Neuronal stem cell (in vitro differentiated cells): ENCODE measurements at regions not wholly inside any gene's neighbourhood (a gene's known extent, or its start where the extent isn't known, plus 50 kb on each side); places are given as distances from the start of the nearest gene placed in this dataset.

Experiments used
- DNase-seq: peaks from one replicate; pipeline ENCODE4 v3.0.0-alpha.2; 2013; ENCODE audit warnings: low spot score
- H2AFZ ChIP-seq: one replicate; pipeline ENCODE4 v1.6.1; 2013; ENCODE audit warnings: mild to moderate bottlenecking, low read length, inconsistent platforms
- H2AK5ac ChIP-seq: 2 replicates; pipeline ENCODE4 v1.6.1; 2013; ENCODE audit warnings: low read depth, mild to moderate bottlenecking, inconsistent platforms, low read length, moderate library complexity, mixed read lengths
- H2BK120ac ChIP-seq: 2 replicates; pipeline ENCODE4 v1.6.1; 2013; ENCODE audit warnings: low read depth, mild to moderate bottlenecking, inconsistent platforms, low read length, moderate library complexity, mixed read lengths
- H2BK12ac ChIP-seq: one replicate; pipeline ENCODE4 v1.6.1; 2013; ENCODE audit warnings: low read length, inconsistent platforms
- H2BK15ac ChIP-seq: 2 replicates; pipeline ENCODE4 v1.6.1; 2013; ENCODE audit warnings: mild to moderate bottlenecking, low read length, inconsistent platforms, mixed read lengths
- H2BK5ac ChIP-seq: one replicate; pipeline ENCODE4 v1.6.1; 2013; ENCODE audit warnings: inconsistent platforms, mild to moderate bottlenecking, low read length, moderate library complexity
- H3K14ac ChIP-seq: one replicate; pipeline ENCODE4 v1.6.1; 2013; ENCODE audit warnings: low read length, inconsistent platforms
- H3K18ac ChIP-seq: 2 replicates; pipeline ENCODE4 v1.6.1; 2013; ENCODE audit warnings: low read length, inconsistent platforms
- H3K23ac ChIP-seq: 2 replicates; pipeline ENCODE4 v1.6.1; 2013; ENCODE audit warnings: low read depth, mild to moderate bottlenecking, mixed read lengths, low read length, inconsistent platforms; ENCODE audit not compliant: poor library complexity
- H3K27ac ChIP-seq: replicated peaks from 3 replicates; pipeline ENCODE4 v1.5.1; 2013; ENCODE audit warnings: low read length, inconsistent platforms
- H3K27me3 ChIP-seq, 3 experiments: 2 replicates each; pipeline ENCODE4 v1.6.1; 2013; ENCODE audit warnings: low read length in 3 of 3, mild to moderate bottlenecking in 2 of 3, inconsistent platforms in 1 of 3, low read depth in 1 of 3, mixed read lengths in 1 of 3, moderate library complexity in 1 of 3; ENCODE audit not compliant: control insufficient read depth in 3 of 3, insufficient read depth in 3 of 3
- H3K36me3 ChIP-seq, 2 donors: replicated peaks in 1 of 2; 2 replicates each; pipeline ENCODE4 v1.6.1; 2013; ENCODE audit warnings: low read length in 2 of 2; ENCODE audit not compliant: control insufficient read depth in 2 of 2, insufficient read depth in 2 of 2
- H3K4ac ChIP-seq: 2 replicates; pipeline ENCODE4 v1.6.1; 2013; ENCODE audit warnings: inconsistent platforms, mild to moderate bottlenecking, low read length, moderate library complexity
- H3K4me1 ChIP-seq, 2 donors: 1 replicate in 1 of 2; 2 replicates in 1 of 2; pipeline ENCODE4 v1.6.1; 2013; ENCODE audit warnings: low read length in 2 of 2, low read depth in 1 of 2; ENCODE audit not compliant: control insufficient read depth in 2 of 2, insufficient read depth in 1 of 2
- H3K4me2 ChIP-seq: one replicate; pipeline ENCODE4 v1.6.1; 2013; ENCODE audit warnings: mild to moderate bottlenecking, low read length, inconsistent platforms; ENCODE audit not compliant: insufficient read depth, poor library complexity, severe bottlenecking
- H3K4me3 ChIP-seq, 2 donors: 2 replicates each; pipeline ENCODE4 v1.5.1; 2013; ENCODE audit warnings: low read length in 2 of 2, mild to moderate bottlenecking in 2 of 2, inconsistent platforms in 1 of 2, moderate library complexity in 1 of 2
- H3K79me1 ChIP-seq: one replicate; pipeline ENCODE4 v1.6.1; 2013; ENCODE audit warnings: low read depth, mild to moderate bottlenecking, inconsistent platforms, low read length, moderate library complexity
- H3K9ac ChIP-seq: one replicate; pipeline ENCODE4 v1.6.1; 2013; ENCODE audit warnings: mild to moderate bottlenecking, low read depth, low read length, inconsistent platforms; ENCODE audit not compliant: poor library complexity
- H3K9me3 ChIP-seq, 2 donors: replicated peaks in 1 of 2; 2 replicates each; pipeline versions ENCODE3 to v1.6.1; 2013; ENCODE audit warnings: low read length in 2 of 2, mild to moderate bottlenecking in 2 of 2, inconsistent platforms in 1 of 2, low read depth in 1 of 2, mixed read lengths in 1 of 2, moderate library complexity in 1 of 2; ENCODE audit not compliant: control insufficient read depth in 2 of 2, insufficient read depth in 1 of 2
- H4K8ac ChIP-seq: one replicate; pipeline ENCODE4 v1.6.1; 2013; ENCODE audit warnings: low read depth, mild to moderate bottlenecking, inconsistent platforms, low read length, moderate library complexity
- H4K91ac ChIP-seq: one replicate; pipeline ENCODE4 v1.6.1; 2013; ENCODE audit warnings: low read length, low read depth, mild to moderate bottlenecking, inconsistent platforms; ENCODE audit not compliant: poor library complexity
- WGBS, 2 donors: extraction: QIAGEN DNeasy Blood & Tissue Kit; methylation state at CpG; one replicate each; pipeline ENCODE4 v1.1.7; 2013; ENCODE audit warnings: missing lambda C conversion rate in 2 of 2, mixed read lengths in 1 of 2; ENCODE audit not compliant: insufficient read length in 2 of 2, insufficient replicate concordance in 1 of 2; ENCODE audit errors: extremely low coverage in 2 of 2; 5-methylcytosine and 5-hydroxymethylcytosine counted together

DNA sequence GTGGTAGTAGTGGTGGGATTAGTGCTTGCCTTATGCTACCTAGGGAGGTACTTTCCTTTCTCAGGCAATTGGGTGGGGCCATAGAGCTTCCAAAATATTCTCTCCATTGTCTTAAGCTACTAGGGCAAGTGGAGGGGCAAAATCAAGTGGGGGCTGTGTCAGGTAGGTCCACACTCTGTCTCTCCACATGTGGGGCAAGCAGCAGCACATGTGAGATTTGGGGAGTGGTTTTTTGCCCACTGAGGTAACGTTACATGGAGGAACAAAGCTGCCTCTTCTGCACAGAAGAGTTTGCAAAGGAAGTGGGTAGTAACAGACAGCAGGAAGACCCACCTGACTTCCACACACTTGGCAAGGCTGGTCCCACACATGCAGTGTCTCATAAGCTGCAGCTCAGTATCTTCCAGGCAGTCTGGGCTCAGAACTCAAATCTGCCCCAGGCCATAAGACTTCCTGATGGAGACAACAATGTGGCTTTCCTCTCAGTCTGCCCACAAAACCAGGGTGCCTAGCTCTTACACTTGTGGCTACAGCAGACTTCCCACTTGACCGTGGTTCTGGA, 1581.5 kb upstream of the PCDH20 start:
- peak overlapping the region; percentile 48 for H4K8ac ChIP-seq
- H2BK12ac ChIP-seq: no peak overlapping the region
- H3K27ac ChIP-seq: no peak overlapping the region
- H3K4ac ChIP-seq: no peak overlapping the region
- no peak for DNase-seq
- H2BK120ac ChIP-seq: no peak overlapping the region
- H3K27me3 ChIP-seq: no peaks in the 10 kb centered on the region
- no peaks in the 10 kb centered on the region for H3K36me3 ChIP-seq
- WGBS, 2 donors: no CpG with 5 or more reads among the region's 2 CpGs
- H3K4me1 ChIP-seq: no peaks in the 10 kb centered on the region
- no peak overlapping the region for H3K14ac ChIP-seq
- H3K18ac ChIP-seq: no peak overlapping the region
- H2AK5ac ChIP-seq: no peak overlapping the region
- H2BK5ac ChIP-seq: no peak overlapping the region
- no peak overlapping the region for H3K4me3 ChIP-seq
- H3K23ac ChIP-seq: no peak overlapping the region
- H2BK15ac ChIP-seq: no peak overlapping the region
- no peak overlapping the region for H2AFZ ChIP-seq
- H3K79me1 ChIP-seq: no peaks in the 10 kb centered on the region
- no peak overlapping the region for H3K4me2 ChIP-seq
- H3K9ac ChIP-seq: no peak overlapping the region
- H3K9me3 ChIP-seq: no peaks in the 10 kb centered on the region
- H4K91ac ChIP-seq: no peak overlapping the region

DNA sequence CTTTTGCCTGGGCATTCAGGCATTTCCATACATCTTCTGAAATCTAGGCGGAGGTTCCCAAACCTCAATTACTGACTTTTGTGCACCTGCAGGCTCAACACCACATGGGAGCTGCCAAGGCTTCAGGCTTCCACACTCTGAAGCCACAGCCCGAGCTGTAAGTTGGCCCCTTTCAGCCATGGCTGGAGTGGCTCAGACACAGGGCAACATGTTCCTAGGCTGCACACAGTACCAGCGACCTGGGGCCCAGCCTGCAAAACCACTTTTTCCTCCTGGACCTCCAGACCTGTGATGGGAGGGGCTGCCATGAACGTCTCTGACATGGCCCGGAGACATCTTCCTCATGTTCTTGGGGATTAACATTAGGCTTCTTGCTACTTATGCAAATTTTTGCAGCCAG, 1558.2 kb upstream of the PCDH20 start:
- H4K91ac ChIP-seq: no peak overlapping the region
- no peak overlapping the region for H2BK120ac ChIP-seq
- H3K27me3 ChIP-seq: no peaks in the 10 kb centered on the region
- H3K4me3 ChIP-seq: no peak overlapping the region
- H2AK5ac ChIP-seq: no peak overlapping the region
- H2BK5ac ChIP-seq: no peak overlapping the region
- H3K4me2 ChIP-seq: no peak overlapping the region
- H3K27ac ChIP-seq: no peak overlapping the region
- H3K9me3 ChIP-seq: no peaks in the 10 kb centered on the region
- no peak overlapping the region for H2AFZ ChIP-seq
- H3K23ac ChIP-seq: no peak overlapping the region
- H2BK15ac ChIP-seq: no peak overlapping the region
- no peaks in the 10 kb centered on the region for H3K79me1 ChIP-seq
- H2BK12ac ChIP-seq: no peak overlapping the region
- no peak overlapping the region for H3K18ac ChIP-seq
- H3K14ac ChIP-seq: no peak overlapping the region
- no peak for DNase-seq
- no peak overlapping the region for H3K9ac ChIP-seq
- no peak overlapping the region for H3K4ac ChIP-seq
- H4K8ac ChIP-seq: no peak overlapping the region
- no peaks in the 10 kb centered on the region for H3K4me1 ChIP-seq
- no peaks in the 10 kb centered on the region for H3K36me3 ChIP-seq
- no CpG with 5 or more reads among the region's 5 CpGs for WGBS, 2 donors

DNA sequence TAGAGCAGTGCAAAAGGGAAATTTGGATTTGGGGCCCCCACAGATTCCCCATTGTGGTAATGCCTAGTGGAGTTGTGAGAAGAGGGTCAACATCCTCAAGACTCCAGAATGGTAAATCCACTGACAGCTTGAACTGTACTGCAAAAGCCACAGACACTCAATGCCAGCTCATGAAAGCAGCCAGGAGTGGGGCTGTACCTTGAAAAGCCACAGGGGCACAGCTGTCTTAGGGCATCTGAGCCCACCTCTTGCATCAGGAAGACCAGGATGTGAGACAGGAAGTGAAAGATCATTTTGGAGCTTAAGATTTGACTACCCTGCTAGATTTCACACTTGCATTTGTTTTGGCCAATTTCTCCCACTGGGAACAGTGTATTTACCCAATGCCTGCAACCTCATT, 1548.9 kb upstream of the PCDH20 start:
- Histone ChIP-seq H4K91ac (no peak overlapping the region), H3K14ac (no peak overlapping the region), H2AFZ (no peak overlapping the region), H3K79me1 (no peaks in the 10 kb centered on the region), H3K23ac (no peak overlapping the region), H3K27ac (no peak overlapping the region), H2BK15ac (no peak overlapping the region), H2AK5ac (no peak overlapping the region), H2BK120ac (no peak overlapping the region), H3K4me1 (peaks cover 0 to 1% of the 10 kb centered on the region in 2 donors), H3K18ac (no peak overlapping the region), H3K27me3 (no peaks in the 10 kb centered on the region), H2BK12ac (no peak overlapping the region), H3K4me2 (no peak overlapping the region), H3K9me3 (peaks cover 0 to 1% of the 10 kb centered on the region in 2 donors), H3K36me3 (no peaks in the 10 kb centered on the region), H3K4me3 (no peak overlapping the region), H3K9ac (no peak overlapping the region), H4K8ac (no peak overlapping the region), H3K4ac (no peak overlapping the region), H2BK5ac (no peak overlapping the region)
- no peak for DNase-seq

DNA sequence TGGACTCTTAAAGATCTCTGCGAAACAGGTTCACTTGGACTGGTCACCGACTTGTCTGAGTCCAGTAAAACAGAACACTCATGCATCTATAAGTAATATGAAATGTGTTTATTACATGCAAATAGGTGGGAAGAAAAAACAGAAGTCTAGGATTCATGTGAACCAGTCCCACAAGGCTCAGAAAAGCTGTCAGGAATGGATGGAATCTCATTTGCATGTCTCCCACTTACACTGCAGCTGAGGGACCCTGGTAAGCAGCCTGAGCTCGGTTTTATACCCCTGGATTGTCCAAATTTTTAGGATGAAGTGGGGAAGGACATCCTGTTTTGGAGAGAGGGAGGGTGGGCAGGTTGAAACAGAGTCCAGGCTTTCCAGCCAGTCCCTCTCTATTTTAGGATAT, 1545.1 kb upstream of the PCDH20 start:
- WGBS, 2 donors: no CpG with 5 or more reads among the region's 3 CpGs
- Histone ChIP-seq H3K23ac (no peak overlapping the region), H3K36me3 (no peaks in the 10 kb centered on the region), H3K4me3 (no peak overlapping the region), H3K27me3 (no peaks in the 10 kb centered on the region), H3K4me1 (peaks cover 0 to 1% of the 10 kb centered on the region in 2 donors), H3K9me3 (peaks cover 0 to 1% of the 10 kb centered on the region in 2 donors), H4K8ac (no peak overlapping the region), H3K14ac (no peak overlapping the region), H2BK5ac (no peak overlapping the region), H2AFZ (peak overlapping the region; percentile 18), H2BK15ac (no peak overlapping the region), H3K4me2 (no peak overlapping the region), H3K4ac (no peak overlapping the region), H3K18ac (no peak overlapping the region), H3K27ac (no peak overlapping the region), H3K79me1 (no peaks in the 10 kb centered on the region), H2BK120ac (no peak overlapping the region), H3K9ac (no peak overlapping the region), H2AK5ac (no peak overlapping the region), H4K91ac (no peak overlapping the region), H2BK12ac (no peak overlapping the region)
- DNase-seq: peak; percentile 15
